K562 (cell line): ENCODE measurements at regions not wholly inside any gene's neighbourhood (a gene's known extent, or its start where the extent isn't known, plus 50 kb on each side); places are given as distances from the start of the nearest gene placed in this dataset.

ENCODE experiments used
- CHCHD3 ChIP-seq: fragments of 250-450 bp; sonication (Bioruptor Pico); IDR thresholded peaks from 2 replicates; pipeline ENCODE4 v2.1.2; 2022; ENCODE audit warnings: mild to moderate bottlenecking
- EP300 ChIP-seq: IDR thresholded peaks from 2 replicates; pipeline ENCODE4 v1.6.1; 2012; ENCODE audit warnings: low read length, improper control_type of control experiment
- ESRRA ChIP-seq: fragments of 450-650 bp; IDR thresholded peaks from 2 replicates; pipeline ENCODE4 v1.6.1; 2014; ENCODE audit warnings: low read depth, mild to moderate bottlenecking, moderate library complexity, borderline replicate concordance
- EWSR1 ChIP-seq: fragments of 450-650 bp; IDR thresholded peaks from 2 replicates; pipeline ENCODE4 v1.6.1; 2018; ENCODE audit warnings: borderline replicate concordance, mild to moderate bottlenecking, low read depth, moderate library complexity; ENCODE audit not compliant: partially characterized antibody
- MIER1 ChIP-seq: fragments of 450-650 bp; IDR thresholded peaks from 2 replicates; pipeline ENCODE4 v1.6.1; 2016; ENCODE audit warnings: antibody characterized with exemption, mild to moderate bottlenecking, low read depth
- NCOR1 ChIP-seq: fragments of 450-650 bp; IDR thresholded peaks from 2 replicates; pipeline ENCODE4 v1.6.1; 2016; ENCODE audit warnings: mild to moderate bottlenecking, moderate library complexity
- POLR2B ChIP-seq: fragments of 450-650 bp; IDR thresholded peaks from 2 replicates; pipeline ENCODE4 v1.6.1; 2018; ENCODE audit warnings: low read depth; ENCODE audit not compliant: partially characterized antibody
- PPARD ChIP-seq: fragments of 250-450 bp; sonication (Bioruptor Pico); IDR thresholded peaks from 2 replicates; pipeline ENCODE4 v1.8.0; 2022; ENCODE audit warnings: inconsistent platforms, mild to moderate bottlenecking, moderate library complexity
- RB1 ChIP-seq: fragments of 450-650 bp; IDR thresholded peaks from 2 replicates; pipeline ENCODE4 v1.6.1; 2017; ENCODE audit warnings: low read depth, mild to moderate bottlenecking
- RBM15 ChIP-seq: fragments of 200-400 bp; formaldehyde crosslinking; IDR thresholded peaks from 2 replicates; pipeline ENCODE4 v1.6.1; 2018; ENCODE audit warnings: mild to moderate bottlenecking, low read length, moderate library complexity; ENCODE audit not compliant: insufficient read depth
- SMAD3 ChIP-seq: fragments of 450-650 bp; formaldehyde crosslinking; conservative IDR thresholded peaks from 2 replicates; pipeline ENCODE4 v1.4.0; 2020; ENCODE audit warnings: mild to moderate bottlenecking
- SNIP1 ChIP-seq: fragments of 450-650 bp; IDR thresholded peaks from 2 replicates; pipeline ENCODE4 v1.7.1; 2017; ENCODE audit warnings: low read depth, mild to moderate bottlenecking
- ZNF174 ChIP-seq: fragments of 250-450 bp; sonication (Bioruptor Pico); IDR thresholded peaks from 2 replicates; pipeline ENCODE4 v1.4.0; 2020; ENCODE audit warnings: mild to moderate bottlenecking
- ZNF23 ChIP-seq: fragments of 250-450 bp; sonication (Bioruptor Pico); IDR thresholded peaks from 2 replicates; pipeline ENCODE4 v1.4.0; 2020; ENCODE audit warnings: mild to moderate bottlenecking
- TF ChIP-seq, protein P1 (sequence below), 2 experiments: IDR thresholded peaks; 2 replicates each; pipeline ENCODE4 v1.6.1; 2012; ENCODE audit warnings: improper control_type of control experiment in 2 of 2, low read depth in 2 of 2, low read length in 2 of 2, borderline replicate concordance in 1 of 2

DNA sequence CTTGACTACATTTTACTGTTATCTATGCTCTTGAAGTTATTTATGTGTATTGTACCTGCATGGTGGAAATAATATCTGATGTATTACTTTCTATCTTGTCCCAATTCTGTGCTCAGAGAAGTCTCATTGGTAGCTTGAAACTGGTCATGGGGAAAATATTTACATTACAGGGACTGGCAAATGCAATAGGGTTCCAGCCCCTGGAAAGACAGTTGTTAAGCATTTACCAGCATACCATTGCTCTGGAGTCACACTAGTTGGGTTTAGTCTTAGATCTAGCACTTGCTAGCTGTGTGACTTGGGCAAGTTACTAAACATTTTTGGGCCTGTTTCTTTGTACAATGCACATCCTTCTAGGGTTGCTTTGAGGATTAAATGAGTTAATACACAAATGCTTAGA is 86.3 kb upstream of the NRXN3 start (continued):
- TF ChIP-seq, protein P1, sequence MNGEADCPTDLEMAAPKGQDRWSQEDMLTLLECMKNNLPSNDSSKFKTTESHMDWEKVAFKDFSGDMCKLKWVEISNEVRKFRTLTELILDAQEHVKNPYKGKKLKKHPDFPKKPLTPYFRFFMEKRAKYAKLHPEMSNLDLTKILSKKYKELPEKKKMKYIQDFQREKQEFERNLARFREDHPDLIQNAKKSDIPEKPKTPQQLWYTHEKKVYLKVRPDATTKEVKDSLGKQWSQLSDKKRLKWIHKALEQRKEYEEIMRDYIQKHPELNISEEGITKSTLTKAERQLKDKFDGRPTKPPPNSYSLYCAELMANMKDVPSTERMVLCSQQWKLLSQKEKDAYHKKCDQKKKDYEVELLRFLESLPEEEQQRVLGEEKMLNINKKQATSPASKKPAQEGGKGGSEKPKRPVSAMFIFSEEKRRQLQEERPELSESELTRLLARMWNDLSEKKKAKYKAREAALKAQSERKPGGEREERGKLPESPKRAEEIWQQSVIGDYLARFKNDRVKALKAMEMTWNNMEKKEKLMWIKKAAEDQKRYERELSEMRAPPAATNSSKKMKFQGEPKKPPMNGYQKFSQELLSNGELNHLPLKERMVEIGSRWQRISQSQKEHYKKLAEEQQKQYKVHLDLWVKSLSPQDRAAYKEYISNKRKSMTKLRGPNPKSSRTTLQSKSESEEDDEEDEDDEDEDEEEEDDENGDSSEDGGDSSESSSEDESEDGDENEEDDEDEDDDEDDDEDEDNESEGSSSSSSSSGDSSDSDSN (IDR thresholded peaks at IDR 0.05; ENCODE audit: borderline replicate concordance in 1 of 2, low read depth in 2 of 2, low read length in 2 of 2), result no peak
- no peak for TF ChIP-seq CHCHD3 (CRISPR knock-in tag)
- no peak for TF ChIP-seq ZNF174 (CRISPR knock-in tag)
- no peak for TF ChIP-seq EWSR1
- TF ChIP-seq MIER1, result no peak
- no peak for TF ChIP-seq NCOR1
- no peak for TF ChIP-seq POLR2B
- no peak for TF ChIP-seq SNIP1
- TF ChIP-seq RBM15, result no peak
- TF ChIP-seq PPARD, result no peak
- no peak for TF ChIP-seq ZNF23 (CRISPR knock-in tag)
- no peak for TF ChIP-seq RB1
- TF ChIP-seq ESRRA, result no peak
- TF ChIP-seq SMAD3 (CRISPR knock-in tag), result no peak
- no peak for TF ChIP-seq EP300
